Spleen (tissue), 11 donors: ENCODE measurements at regions not wholly inside any gene's neighbourhood (a gene's known extent, or its start where the extent isn't known, plus 50 kb on each side); places are given as distances from the start of the nearest gene placed in this dataset.

Experiments used
- DNase-seq: peaks from one replicate; pipeline ENCODE4 v3.0.0-alpha.2; 2020
- H3K27ac ChIP-seq, 8 donors: fragments of 200-600 bp; sonication (generic) in 7 of 8; 1 replicate in 4 of 8; 2 replicates in 4 of 8; pipeline versions ENCODE4 v1.5.0 to v1.8.0; 2016 to 2021; ENCODE audit warnings: inconsistent platforms in 4 of 8, mild to moderate bottlenecking in 4 of 8, moderate library complexity in 1 of 8
- H3K27me3 ChIP-seq, 7 donors: fragments of 200-600 bp; sonication (generic) in 6 of 7; replicated peaks in 1 of 7; 1 replicate in 4 of 7; 2 replicates in 3 of 7; pipeline versions ENCODE4 v1.5.0 to v1.8.0; 2016 to 2021; ENCODE audit warnings: inconsistent platforms in 3 of 7, mild to moderate bottlenecking in 1 of 7
- H3K36me3 ChIP-seq, 6 donors: fragments of 200-600 bp; sonication (generic) in 5 of 6; 1 replicate in 4 of 6; 2 replicates in 2 of 6; pipeline versions ENCODE4 v1.5.0 to v1.8.0; 2016 to 2021; ENCODE audit warnings: inconsistent platforms in 2 of 6
- H3K4me1 ChIP-seq, 6 donors: fragments of 200-600 bp; sonication (generic) in 5 of 6; 1 replicate in 3 of 6; 2 replicates in 3 of 6; pipeline versions ENCODE4 v1.5.0 to v1.8.0; 2016 to 2021; ENCODE audit warnings: inconsistent platforms in 3 of 6
- H3K4me3 ChIP-seq, 8 donors: fragments of 200-600 bp; sonication (generic) in 7 of 8; 1 replicate in 4 of 8; 2 replicates in 4 of 8; pipeline versions ENCODE4 v1.5.0 to v1.8.0; 2016 to 2021; ENCODE audit warnings: inconsistent platforms in 4 of 8, mild to moderate bottlenecking in 4 of 8, moderate library complexity in 2 of 8
- H3K9me3 ChIP-seq, 8 donors: fragments of 200-600 bp; sonication (generic) in 7 of 8; 1 replicate in 4 of 8; 2 replicates in 4 of 8; pipeline versions ENCODE4 v1.5.0 to v1.8.0; 2016 to 2021; ENCODE audit warnings: inconsistent platforms in 4 of 8
- CTCF ChIP-seq, 11 experiments: fragments of 200-600 bp in 7 of 11; fragments of 450-650 bp in 4 of 11; sonication (generic) in 4 of 11; IDR thresholded peaks in 8 of 11; conservative IDR thresholded peaks in 3 of 11; 1 replicate in 7 of 11; 2 replicates in 4 of 11; pipeline versions ENCODE4 v1.4.0 to v1.8.0; 2016 to 2021; ENCODE audit warnings: antibody characterized with exemption in 11 of 11, inconsistent platforms in 4 of 11, mild to moderate bottlenecking in 1 of 11
- POLR2A ChIP-seq, 3 donors: fragments of 450-650 bp; IDR thresholded peaks; one replicate each; pipeline ENCODE4 v1.5.1; 2017; ENCODE audit warnings: antibody characterized with exemption in 3 of 3, mild to moderate bottlenecking in 1 of 3
- POLR2AphosphoS5 ChIP-seq, 3 donors: sonication (generic); formaldehyde crosslinking; IDR thresholded peaks; one replicate each; pipeline ENCODE4 v1.5.1; 2017; ENCODE audit warnings: antibody characterized with exemption in 3 of 3
- WGBS, 5 donors: extraction: QIAGEN DNeasy Blood & Tissue Kit in 3 of 5; methylation state at CpG; one replicate each; pipeline versions ENCODE4 v1.1.5 to v1.1.7; 2013 to 2018; 5-methylcytosine and 5-hydroxymethylcytosine counted together
- intact Hi-C: fragments of 100-400 bp; cut with DNase I; formaldehyde crosslinking; loops from one replicate; pipeline ENCODE4 v1.15.0; 2023; ENCODE audit warnings: low total_unique reads
- donor health status: healthy with polysubstance abuse.
- donor health status: DM: no; HTN: no; CAD: no; lungs with moderate emphysema.
- donor health status: DM: no; HTN: no; CAD: no.
- donor health status: Bipolar disorder and iron deficiency.
- donor health status: healthy.
- donor health status: DM: no; HTN: no; CAD: no.
- donor health status: DM: yes; HTN: yes; CAD: no.

- no peaks in the 10 kb centered on the region for H3K4me1 ChIP-seq
- H3K27me3 ChIP-seq: no peaks in the 10 kb centered on the region
- H3K27ac ChIP-seq: no peak overlapping the region
- 79 to 96% (median 90%) methylated on average over 6 of the region's 6 CpGs for WGBS, 5 donors
- DNase-seq: no peak
- no peaks in the 10 kb centered on the region for H3K36me3 ChIP-seq
- no peak overlapping the region for H3K4me3 ChIP-seq
- H3K9me3 ChIP-seq: peaks cover 0 to 12% (median 0%) of the 10 kb centered on the region in 8 donors
- intact Hi-C loops: no loop called here
- TF ChIP-seq POLR2A (IDR thresholded peaks at IDR 0.05): no peak
- no peak for TF ChIP-seq POLR2AphosphoS5 (IDR thresholded peaks at IDR 0.05)
- TF ChIP-seq CTCF (IDR thresholded peaks at IDR 0.05 in 8 of 11, conservative IDR thresholded peaks at IDR 0.05 in 3 of 11): no peak
Measured at GRCh38 chr6:14463110-14463509, 345.5 kb downstream of the CD83 start.

DNA sequence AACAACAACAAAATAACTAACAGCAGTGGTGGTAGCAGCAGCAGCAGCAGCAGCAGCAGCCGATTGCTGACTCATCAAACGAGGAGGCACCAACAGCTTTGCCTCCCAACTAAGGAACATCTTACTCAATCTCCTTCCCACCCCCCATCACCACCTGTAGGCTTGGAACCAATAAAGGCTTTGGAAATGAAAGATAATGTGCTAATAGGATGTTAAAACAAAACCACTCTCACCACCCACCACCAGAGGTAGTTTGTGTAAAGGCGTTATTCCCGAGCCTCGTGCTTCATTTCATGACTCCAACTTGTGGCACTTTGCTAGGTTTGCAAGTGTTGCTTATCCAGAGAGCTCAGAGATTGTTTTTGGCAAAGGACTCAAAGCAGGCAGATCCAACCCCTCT is 346.5 kb downstream of the CD83 start:
- no peak for DNase-seq
- Histone ChIP-seq H3K4me1 (no peaks in the 10 kb centered on the region), H3K27me3 (no peaks in the 10 kb centered on the region), H3K36me3 (no peaks in the 10 kb centered on the region), H3K9me3 (peaks cover 0 to 18% (median 5%) of the 10 kb centered on the region in 8 donors), H3K4me3 (no peak overlapping the region), H3K27ac (no peak overlapping the region)
- TF ChIP-seq POLR2AphosphoS5 (IDR thresholded peaks at IDR 0.05): no peak
- TF ChIP-seq CTCF (IDR thresholded peaks at IDR 0.05 in 8 of 11, conservative IDR thresholded peaks at IDR 0.05 in 3 of 11): no peak
- TF ChIP-seq POLR2A (IDR thresholded peaks at IDR 0.05): no peak
- 46 to 84% (median 68%) methylated on average over 5 of the region's 5 CpGs for WGBS, 5 donors
- intact Hi-C loops: no loop called here

- DNase-seq: no peak
- Histone ChIP-seq H3K36me3 (no peaks in the 10 kb centered on the region), H3K27ac (no peak overlapping the region), H3K9me3 (peaks cover 0 to 24% (median 6%) of the 10 kb centered on the region in 8 donors), H3K4me3 (no peak overlapping the region), H3K4me1 (no peaks in the 10 kb centered on the region), H3K27me3 (no peaks in the 10 kb centered on the region)
- TF ChIP-seq POLR2AphosphoS5 (IDR thresholded peaks at IDR 0.05) (no peak), CTCF (IDR thresholded peaks at IDR 0.05 in 8 of 11, conservative IDR thresholded peaks at IDR 0.05 in 3 of 11) (no peak), POLR2A (IDR thresholded peaks at IDR 0.05) (no peak)
- intact Hi-C loops: no loop called here
- WGBS, 5 donors: 80 to 95% (median 82%) methylated on average over 2 of the region's 2 CpGs
Measured at GRCh38 chr6:14464716-14465115, 347.1 kb downstream of the CD83 start.

GRCh38 chr6:14466278-14466677 is 348.7 kb downstream of the CD83 start:
- H3K27me3 ChIP-seq: no peaks in the 10 kb centered on the region
- H3K9me3 ChIP-seq: peaks cover 0 to 24% (median 6%) of the 10 kb centered on the region in 8 donors
- H3K27ac ChIP-seq: no peak overlapping the region
- no peaks in the 10 kb centered on the region for H3K36me3 ChIP-seq
- intact Hi-C loops: no loop called here
- 83 to 93% (median 90%) methylated on average over 4 of the region's 4 CpGs for WGBS, 5 donors
- no peak overlapping the region for H3K4me3 ChIP-seq
- H3K4me1 ChIP-seq: no peaks in the 10 kb centered on the region
- no peak for TF ChIP-seq CTCF (IDR thresholded peaks at IDR 0.05 in 8 of 11, conservative IDR thresholded peaks at IDR 0.05 in 3 of 11)
- no peak for TF ChIP-seq POLR2AphosphoS5 (IDR thresholded peaks at IDR 0.05)
- TF ChIP-seq POLR2A (IDR thresholded peaks at IDR 0.05): no peak
- DNase-seq: no peak
